Activated gamma-delta T cell treated with Interleukin-2 at 50 U/mL for 16 hours (primary cell): ENCODE measurements at regions not wholly inside any gene's neighbourhood (a gene's known extent, or its start where the extent isn't known, plus 50 kb on each side); places are given as distances from the start of the nearest gene placed in this dataset.

Experiments used
- DNase-seq: peaks from one replicate; pipeline ENCODE4 v3.0.0-alpha.2; 2020

DNA sequence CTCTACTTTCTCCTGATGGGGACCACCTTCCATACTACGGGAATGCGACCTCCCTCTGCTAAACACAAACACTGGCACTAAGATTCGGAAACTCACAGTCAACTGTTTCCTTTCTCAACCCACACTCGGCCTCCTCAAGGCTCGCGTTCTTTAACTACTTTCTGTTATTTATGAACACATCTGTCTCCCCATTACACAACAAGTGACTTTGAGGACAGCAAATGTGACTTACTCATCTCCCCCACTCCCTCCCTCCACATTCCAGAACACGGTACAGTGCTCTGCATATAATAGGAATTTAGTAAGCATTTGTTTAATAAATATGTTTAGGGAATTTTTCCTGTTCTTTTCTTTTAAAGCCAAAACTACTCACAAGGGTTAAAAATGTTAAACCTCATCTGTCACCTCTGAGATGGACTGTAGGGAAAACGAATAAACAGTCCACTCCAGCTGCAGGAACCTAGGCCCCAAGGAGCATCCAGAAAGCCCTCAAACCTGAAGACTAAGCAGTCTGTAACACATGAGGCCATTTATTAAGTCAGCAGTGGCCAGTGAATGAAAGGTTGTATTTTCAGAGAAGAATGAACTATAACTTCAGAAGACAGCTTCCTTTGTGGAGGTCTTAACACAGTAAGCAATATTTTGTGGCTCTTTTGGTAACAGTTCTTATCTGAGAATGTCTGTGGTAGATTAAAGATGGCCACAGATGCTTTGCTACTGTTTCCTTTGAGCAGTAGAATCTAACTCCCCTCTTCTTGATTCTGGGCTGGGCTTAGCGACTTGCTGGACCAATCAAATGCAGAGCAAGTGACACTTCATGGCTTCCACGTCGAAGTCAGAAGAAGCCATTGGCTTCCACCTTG is 209.6 kb upstream of the DTNBP1 start:
- DNase-seq = no peak

- DNase-seq = no peak
Measured at GRCh38 chr6:15871276-15871675, 208.4 kb upstream of the DTNBP1 start.

DNA sequence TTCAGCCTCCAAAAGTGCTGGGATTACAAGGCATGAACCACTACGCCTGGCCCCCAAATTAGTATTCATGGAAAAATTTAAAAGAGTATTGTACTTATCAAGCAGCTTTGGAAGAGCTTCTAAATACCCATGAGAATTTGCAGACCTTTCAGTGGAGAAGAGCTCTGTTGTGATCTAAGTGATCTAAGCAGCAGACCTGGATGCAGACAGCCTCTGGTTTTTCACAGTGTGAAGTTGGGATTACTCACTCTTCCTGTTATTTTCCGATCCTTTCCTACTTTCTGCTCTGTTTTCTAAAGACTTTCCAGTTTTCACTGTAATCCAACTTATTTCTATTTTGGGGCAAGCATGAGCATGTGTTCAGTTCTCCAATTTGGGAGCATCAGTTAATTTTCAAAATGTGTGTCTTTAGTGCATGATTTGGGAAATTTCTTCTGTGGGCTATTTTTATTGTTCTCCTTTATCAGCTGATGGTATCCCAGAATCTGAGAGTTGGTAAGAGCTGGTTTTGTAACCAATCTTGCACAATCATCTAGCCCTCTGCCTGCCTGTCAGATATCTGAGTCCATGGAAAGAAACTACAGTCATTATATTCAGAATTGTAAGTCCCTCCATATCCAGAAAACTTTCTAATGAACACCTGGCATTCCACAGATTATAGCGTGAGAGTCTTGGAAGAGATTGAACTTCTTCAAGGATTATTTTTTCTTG is 207.7 kb upstream of the DTNBP1 start:
- no peak for DNase-seq

DNA sequence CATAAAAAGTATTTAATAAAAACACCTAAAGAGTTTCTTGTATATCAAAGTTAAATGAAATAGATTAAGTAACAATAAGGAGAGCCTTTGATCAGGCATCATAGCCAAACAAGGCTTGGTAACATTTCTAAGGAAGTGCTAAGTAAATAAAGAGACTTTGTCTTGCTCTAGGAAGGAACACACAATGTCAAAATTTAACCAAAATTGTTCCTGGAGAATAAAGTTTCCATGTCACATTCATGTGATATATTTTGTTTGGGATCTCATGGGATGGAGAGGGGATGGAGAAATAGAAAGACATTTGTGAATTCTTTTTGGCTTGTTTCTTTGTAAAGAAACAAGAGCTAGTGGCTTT is 201.9 kb upstream of the DTNBP1 start:
- no peak for DNase-seq

DNA sequence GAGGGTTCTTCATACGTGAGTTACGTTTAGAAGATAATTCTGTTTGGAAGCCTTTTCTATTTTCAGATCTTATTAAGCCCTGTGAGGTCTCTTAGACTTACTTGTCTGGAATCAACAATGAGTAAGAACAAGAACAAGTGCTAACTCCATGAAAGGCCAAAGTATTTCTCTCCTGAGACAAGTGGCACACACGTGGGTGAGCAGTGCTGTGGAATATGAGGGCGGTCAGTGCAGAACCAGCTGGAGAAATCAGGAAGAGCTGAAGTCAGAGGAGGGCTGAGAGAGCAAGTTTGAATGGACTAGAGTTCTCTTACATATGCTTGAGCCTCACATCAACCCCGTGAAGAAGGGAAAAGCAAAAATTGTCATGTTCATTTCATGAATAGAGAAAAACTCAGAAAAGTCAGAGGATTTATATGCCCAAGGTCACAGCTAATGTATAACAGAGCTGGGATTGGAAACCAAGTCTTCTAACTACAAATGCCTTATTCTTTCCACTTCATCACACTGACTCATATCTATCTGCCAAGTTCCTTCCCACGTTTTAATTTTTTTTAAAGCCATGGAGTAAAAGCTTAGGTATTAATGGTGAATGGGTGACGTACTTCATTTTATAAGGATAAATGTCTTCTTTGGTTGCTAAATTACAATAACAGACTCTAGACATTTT is 201.3 kb upstream of the DTNBP1 start:
- DNase-seq = no peak

DNA sequence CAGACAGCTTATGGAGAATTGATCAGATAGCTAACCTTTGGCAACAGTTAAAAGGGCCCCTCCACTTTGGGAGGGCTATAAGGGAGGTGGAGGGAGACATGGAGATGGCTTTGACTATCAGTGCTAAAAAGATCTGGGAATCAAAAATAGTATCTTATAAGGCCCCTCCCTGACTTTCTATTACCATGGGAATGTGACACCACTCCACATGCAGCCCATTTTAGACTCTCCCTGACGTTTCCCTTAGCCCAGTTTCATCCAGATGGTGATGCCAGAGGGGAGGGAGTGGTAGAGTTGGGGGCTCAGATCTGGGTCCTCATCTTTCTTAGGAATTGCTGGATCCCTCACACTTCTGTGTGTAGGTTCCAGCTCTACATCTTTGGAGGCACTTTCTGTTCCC is 200.0 kb upstream of the DTNBP1 start:
- no peak for DNase-seq

- no peak for DNase-seq
Measured at GRCh38 chr6:15861486-15861885, 198.7 kb upstream of the DTNBP1 start.

DNA sequence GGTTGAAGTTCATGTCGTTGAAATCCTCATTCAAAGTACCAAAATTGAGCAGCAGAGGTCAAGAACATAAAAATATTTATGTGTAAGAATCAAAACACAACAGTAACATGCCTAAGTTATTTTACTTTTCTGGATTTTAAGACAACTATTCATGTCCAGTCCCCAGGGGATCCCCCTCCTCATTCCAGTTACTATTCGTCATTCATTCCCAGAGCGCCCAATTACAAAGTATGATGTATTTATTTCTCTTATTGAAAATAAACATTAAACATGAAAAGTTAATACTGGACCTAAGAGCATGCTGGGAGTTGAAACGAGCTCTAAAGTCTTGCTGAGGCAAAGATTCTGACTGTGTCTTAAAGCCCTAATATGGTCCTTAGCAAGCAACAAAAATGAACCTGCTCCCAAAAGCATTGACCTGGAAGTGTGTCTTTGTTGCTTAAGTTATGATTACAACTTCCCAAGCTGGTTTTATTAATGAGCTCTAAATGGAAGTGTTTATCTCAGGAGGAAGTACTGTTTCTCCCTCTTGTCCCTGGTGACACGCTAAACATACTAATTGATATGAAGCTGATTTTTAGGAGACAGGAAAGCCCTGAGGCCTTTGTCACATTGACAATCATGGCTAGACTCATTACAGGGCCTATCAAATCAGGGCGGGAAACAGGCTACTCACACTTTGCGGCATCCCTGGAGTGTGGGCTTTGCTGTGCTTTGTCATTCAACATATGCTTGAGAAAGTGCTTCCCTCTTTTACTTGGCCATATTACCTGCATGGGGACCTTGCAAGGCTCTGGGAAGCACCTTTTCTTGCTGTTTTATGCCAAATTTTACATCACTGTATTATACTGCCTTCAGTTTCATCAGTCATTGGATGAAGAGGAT is 192.2 kb upstream of the DTNBP1 start:
- DNase-seq = no peak

DNA sequence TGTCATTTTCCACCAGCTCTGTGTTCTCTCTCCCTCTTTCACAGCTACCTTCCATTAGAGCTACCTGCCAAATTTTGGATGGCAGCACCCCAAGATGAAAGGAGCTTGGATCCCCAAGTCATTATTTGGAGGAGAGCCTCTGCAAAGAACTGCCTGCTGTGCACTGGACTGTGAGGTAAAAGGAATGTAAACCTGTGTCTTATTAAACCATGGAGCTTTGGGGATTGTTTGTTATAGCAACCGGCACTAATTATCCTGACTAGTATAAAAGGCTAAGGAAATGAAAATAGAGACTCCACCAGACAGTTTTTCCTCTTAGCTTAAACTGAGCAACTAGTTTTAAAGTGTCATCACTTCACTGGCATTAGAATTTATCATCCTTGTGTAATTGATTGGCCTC is 191.6 kb upstream of the DTNBP1 start:
- DNase-seq = no peak

DNA sequence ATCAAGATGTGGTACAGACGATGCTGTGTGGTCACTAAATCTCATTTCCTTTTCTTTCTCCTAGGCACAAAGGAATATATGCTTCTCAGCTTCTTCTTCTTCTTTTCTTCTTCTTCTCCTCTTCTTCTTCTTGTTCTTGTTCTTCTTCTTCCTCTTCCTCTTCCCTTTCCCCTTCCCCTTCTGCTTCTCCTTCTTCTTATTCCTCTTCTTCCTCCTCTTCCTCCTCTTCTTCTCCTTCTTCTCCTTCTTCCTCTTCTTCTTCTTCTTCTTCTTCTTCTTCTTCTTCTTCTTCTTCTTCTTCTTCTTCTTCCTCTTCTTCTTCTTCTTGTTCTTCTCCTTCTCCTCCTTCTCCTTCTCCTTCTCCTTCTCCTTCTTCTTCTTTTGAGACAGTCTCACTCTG is 190.4 kb upstream of the DTNBP1 start:
- no peak for DNase-seq

DNA sequence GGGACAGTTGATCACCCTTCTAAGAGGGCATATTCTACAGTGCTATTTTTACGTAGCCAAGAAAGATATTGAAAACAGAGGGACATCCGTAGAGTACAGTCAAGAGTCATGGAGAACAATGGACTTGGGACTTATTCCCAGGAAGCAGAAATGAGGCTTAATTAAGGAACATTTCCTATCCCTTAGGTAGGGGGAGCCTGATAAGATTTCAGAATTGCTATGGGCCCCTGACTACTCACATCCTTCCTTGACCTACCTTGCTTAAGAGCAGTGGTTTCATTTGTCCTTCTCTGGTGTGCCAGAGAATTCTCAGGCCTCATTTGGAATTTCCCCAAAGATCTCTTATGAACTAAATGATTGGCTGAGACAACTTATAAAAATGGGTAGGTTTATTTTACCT is 189.5 kb upstream of the DTNBP1 start:
- DNase-seq = no peak

- no peak for DNase-seq
Measured at GRCh38 chr6:15849395-15849794, 186.6 kb upstream of the DTNBP1 start.

DNA sequence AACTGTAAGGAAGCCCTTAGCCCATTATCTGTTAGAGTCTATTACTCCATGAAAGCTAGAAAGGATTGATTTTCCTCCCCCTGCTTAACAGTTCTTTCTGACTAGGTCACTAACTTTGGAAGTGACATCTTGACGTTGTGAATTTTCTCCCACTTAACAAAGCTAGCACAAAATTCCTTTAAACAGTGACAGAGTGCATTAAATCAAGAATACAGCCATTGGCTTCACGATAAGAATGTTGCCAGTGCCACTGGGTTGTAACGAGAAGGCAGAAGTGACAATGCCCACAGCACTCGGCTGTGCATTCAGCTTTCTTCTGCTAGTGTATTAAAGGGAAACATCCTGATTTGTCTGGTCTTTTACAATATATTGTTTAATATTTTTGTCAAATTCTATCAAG is 182.7 kb upstream of the DTNBP1 start:
- DNase-seq = no peak

DNA sequence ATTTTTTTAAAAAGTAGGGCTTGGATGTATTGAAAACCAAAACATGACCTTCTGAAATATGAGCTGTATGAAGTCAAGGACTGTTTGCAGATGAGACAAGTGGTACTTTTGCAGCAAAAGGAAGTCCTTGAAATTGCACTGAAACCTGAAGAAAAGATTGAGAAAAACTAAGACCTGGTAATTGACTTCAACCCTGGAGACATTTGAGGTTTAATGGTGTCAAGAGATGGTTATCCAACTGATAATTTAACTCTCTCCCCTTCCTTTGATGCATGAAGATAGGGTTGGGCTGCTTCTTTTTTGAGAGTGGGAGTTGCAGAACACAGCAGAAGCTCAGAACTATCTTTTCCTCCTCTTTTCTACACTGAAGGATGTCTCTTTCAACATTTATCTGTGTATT is 180.9 kb upstream of the DTNBP1 start:
- no peak for DNase-seq

DNA sequence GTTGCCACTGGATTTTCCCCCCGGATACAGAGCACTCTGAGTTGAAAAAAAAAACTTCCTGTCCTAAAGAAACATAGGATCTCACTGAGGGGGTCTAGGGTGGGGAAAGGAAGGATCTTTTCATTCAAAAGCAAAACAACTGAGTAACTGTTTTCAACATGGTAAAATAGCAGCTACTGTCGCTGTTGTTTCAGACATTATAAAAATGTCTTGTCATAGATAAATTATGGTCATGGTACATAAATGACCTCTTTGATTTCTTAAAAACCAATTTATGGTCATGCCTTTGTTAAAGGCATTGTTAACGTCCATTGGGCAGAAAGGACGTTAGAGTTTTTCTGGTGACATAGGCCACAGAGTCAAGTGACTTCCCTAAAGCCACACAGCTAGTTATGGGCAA is 180.4 kb upstream of the DTNBP1 start:
- DNase-seq = no peak

DNA sequence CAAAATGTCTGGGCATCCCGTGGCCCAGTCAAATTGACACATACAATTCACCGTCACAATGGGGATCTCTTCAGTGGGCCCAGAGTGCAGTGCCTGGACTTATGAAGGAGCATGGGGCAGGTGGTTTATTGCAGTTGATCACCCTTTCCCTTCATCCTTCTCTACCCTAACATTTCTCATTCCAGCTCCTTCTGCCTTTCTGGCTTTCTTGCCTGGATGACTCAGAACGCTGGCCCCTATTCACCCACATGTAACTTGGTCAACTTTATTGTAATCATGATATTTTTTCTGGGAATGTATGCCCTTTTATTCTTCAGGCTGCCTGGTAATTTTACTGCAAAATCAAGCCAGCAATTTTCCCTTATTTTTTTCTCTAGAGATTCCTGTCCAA is 179.9 kb upstream of the DTNBP1 start:
- no peak for DNase-seq

DNA sequence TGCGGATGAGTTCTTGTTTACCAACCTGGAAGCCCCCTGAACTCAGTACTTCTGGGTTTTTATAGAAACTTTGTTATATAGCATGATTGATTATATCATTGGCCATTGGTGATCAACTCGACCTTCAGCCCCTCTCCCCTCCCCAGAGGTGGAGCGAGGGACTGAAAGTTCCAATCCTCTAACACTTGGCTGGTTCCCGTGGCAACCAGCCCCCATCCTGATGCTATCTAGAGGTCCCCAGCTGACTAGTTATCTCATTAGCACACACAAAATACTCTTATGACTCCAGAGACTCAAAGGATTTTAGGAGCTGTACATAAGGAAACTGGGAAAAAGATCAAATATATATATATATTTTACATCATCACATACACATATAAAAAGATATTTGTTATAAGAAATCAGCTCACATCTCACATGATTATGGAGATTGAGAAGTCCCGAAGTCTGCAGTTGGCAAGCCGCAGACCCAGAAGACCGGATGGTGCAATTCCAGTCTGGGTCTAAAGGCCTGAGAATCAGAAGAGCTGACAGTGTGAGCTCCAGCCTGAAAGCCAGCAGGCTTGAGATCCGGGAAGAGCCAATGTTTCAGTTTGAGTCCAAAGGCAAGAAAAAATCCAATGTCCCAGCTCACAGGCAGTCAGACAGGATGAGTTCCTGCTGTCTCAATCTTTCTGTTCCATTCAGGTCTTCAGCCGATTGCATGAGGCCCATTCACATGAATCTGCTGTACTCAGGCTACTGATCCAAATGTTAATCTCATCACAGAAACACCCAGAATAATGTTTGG is 179.3 kb upstream of the DTNBP1 start:
- no peak for DNase-seq

DNA sequence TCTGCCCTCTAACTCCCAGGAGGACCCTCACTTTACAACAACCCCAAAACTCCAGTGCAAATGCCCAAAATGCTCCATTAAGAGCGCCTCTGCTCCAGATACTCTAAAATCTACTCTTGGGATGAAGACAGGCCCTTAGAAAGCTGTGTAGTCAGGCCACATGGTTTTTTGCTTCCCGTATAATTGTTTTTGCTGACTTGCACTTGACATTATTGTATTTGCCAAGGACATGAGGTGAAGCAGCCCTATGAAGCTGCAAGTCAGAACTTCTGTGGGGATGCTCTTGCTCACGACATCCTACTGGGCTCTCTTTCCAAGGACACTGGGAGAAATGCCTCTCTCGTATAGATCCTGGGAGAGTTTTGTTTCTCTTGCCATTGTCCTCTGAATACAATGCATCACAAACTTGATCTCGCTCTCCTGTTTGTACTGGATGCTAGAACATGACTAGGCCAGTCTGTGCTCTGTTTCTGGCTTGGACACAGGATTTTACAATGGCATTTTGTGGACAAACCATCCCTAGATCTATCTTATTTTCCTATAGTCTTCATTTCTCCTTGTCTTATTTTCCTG is 177.2 kb upstream of the DTNBP1 start:
- no peak for DNase-seq

DNA sequence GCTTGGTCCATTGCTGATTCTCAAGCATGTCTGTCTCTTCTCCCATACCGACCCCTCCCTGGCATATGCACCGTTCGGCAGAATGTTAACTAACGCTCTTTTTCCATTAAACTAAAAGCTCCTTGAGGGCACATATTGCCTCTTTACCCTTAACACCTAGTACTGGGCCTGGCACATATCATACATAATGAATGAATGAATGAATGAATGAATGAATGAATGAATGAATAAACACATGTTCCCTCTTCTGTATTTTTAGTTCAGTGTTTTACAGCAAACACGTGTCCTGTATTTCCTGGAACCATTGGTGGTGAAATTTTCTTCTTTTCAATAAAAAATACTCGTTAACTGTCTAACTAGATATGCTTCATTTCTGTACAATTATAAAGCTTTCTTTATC is 174.4 kb upstream of the DTNBP1 start:
- no peak for DNase-seq

GRCh38 chr6:15832841-15833240 is 170.0 kb upstream of the DTNBP1 start:
- DNase-seq = no peak

DNA sequence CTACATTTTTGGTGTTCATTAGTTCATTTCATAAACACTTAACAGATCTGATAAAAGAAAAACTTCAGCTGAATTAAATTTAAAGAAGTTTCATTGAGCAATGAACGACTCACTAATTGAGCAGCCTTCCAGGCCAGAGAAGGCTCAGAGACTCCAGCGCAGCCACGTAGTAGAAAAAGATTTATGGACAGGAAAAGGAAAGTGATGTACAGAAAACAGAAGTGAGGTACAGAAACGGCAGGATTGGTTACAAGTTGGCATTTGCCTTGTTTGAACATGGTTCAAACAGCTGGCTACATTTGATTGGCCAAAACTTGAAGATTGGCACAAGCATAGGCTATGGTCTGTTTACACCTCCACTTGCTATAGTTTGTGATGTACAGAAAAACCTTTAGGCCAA is 166.3 kb upstream of the DTNBP1 start:
- no peak for DNase-seq
